Cardiac muscle cell (in vitro differentiated cells and primary cell): ENCODE measurements at regions not wholly inside any gene's neighbourhood (a gene's known extent, or its start where the extent isn't known, plus 50 kb on each side); places are given as distances from the start of the nearest gene placed in this dataset.
A peak's percentile ranks its signal among the peaks of the same experiment; 100 is the strongest.

ENCODE experiments used
- DNase-seq, 2 donors: peaks; one replicate each; pipeline versions ENCODE4 v3.0.0 to v3.0.0-alpha.2; 2010 to 2017; ENCODE audit warnings: low read depth in 1 of 2, low spot score in 1 of 2
- H3K27ac ChIP-seq: fragments of 200-600 bp; sonication (generic); 2 replicates; pipeline ENCODE4 v1.5.1; 2016
- H3K27me3 ChIP-seq: fragments of 200-600 bp; sonication (generic); 2 replicates; pipeline ENCODE4 v1.6.0; 2016; ENCODE audit warnings: control low read depth
- H3K36me3 ChIP-seq: fragments of 200-600 bp; sonication (generic); 2 replicates; pipeline ENCODE4 v1.5.1; 2016; ENCODE audit warnings: control low read depth
- H3K4me1 ChIP-seq: fragments of 200-600 bp; sonication (generic); 2 replicates; pipeline ENCODE4 v1.8.1; 2017; ENCODE audit warnings: low read depth, mild to moderate bottlenecking, mixed run types
- H3K4me3 ChIP-seq: fragments of 200-600 bp; sonication (generic); 2 replicates; pipeline ENCODE4 v1.5.1; 2016; ENCODE audit warnings: mild to moderate bottlenecking
- H3K9me3 ChIP-seq: fragments of 200-600 bp; sonication (generic); 2 replicates; pipeline ENCODE4 v1.5.1; 2017; ENCODE audit warnings: low read depth, mild to moderate bottlenecking, control low read depth
- TF ChIP-seq, protein P1 (sequence below): IDR thresholded peaks from 2 replicates; pipeline ENCODE4 v1.5.1; 2012; ENCODE audit warnings: low read depth, mild to moderate bottlenecking, low read length

GRCh38 chrX:150239946-150240642 is 123.0 kb upstream of the MAMLD1 start:
- Histone ChIP-seq H3K9me3 (no peaks in the 10 kb centered on the region), H3K4me1 (no peaks in the 10 kb centered on the region), H3K27me3 (no peaks in the 10 kb centered on the region), H3K36me3 (no peaks in the 10 kb centered on the region), H3K4me3 (no peak overlapping the region), H3K27ac (no peak overlapping the region)
- DNase-seq = no peak
- TF ChIP-seq, protein P1, sequence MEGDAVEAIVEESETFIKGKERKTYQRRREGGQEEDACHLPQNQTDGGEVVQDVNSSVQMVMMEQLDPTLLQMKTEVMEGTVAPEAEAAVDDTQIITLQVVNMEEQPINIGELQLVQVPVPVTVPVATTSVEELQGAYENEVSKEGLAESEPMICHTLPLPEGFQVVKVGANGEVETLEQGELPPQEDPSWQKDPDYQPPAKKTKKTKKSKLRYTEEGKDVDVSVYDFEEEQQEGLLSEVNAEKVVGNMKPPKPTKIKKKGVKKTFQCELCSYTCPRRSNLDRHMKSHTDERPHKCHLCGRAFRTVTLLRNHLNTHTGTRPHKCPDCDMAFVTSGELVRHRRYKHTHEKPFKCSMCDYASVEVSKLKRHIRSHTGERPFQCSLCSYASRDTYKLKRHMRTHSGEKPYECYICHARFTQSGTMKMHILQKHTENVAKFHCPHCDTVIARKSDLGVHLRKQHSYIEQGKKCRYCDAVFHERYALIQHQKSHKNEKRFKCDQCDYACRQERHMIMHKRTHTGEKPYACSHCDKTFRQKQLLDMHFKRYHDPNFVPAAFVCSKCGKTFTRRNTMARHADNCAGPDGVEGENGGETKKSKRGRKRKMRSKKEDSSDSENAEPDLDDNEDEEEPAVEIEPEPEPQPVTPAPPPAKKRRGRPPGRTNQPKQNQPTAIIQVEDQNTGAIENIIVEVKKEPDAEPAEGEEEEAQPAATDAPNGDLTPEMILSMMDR = no peak

DNA sequence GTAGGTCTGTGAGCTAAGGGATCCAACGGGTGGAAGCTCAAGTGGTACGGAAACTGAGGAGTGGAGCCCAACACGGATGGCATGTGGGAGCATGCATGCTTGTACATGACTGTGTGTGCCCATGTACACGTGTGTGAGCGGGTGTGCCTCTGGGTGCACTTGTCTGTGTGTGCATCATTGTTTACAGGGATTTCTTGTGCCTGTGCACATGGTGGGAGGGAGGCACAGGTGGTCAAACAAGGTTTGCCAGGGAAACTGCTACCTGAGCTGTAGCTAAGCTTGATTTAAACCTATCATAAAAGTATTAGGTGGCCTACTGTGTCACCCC is 122.5 kb upstream of the MAMLD1 start:
- no peaks in the 10 kb centered on the region for H3K4me1 ChIP-seq
- TF ChIP-seq, protein P1 = no peak
- no peaks in the 10 kb centered on the region for H3K27me3 ChIP-seq
- H3K27ac ChIP-seq = no peak overlapping the region
- H3K9me3 ChIP-seq = no peaks in the 10 kb centered on the region
- no peak for DNase-seq
- no peak overlapping the region for H3K4me3 ChIP-seq
- H3K36me3 ChIP-seq = no peaks in the 10 kb centered on the region

DNA sequence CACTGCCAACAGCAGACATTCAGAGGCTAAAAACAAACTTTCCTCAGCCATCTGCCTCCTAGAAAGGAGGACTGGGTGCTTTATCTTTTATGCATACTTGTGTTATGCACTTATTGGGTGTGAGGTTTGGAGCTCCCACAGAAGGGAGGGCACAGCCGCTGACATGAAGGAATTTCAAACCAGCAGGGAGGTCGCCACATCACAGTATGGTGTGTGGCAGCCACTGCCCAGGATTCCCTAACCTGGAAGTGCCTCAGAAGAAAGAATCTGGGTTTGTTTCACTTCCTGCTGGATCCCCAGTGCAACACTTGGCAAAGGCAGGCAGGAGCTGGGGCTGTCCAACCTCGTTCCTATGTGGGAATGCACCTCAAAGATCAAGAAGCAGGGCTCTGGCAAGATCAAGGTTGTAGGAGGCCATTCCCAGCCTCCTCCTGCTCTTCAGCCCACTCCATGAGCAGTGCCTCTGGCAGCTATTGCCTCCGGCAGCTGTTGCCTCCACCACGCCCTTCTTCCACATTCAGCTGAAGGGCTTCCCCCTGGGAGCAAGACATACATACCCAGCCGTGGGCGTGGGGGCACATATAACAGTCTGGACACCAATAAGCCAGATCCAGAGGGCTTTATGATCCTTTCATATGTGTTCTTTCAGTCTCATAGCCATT is 109.0 kb upstream of the MAMLD1 start:
- no peaks in the 10 kb centered on the region for H3K4me1 ChIP-seq
- H3K27me3 ChIP-seq = no peaks in the 10 kb centered on the region
- no peaks in the 10 kb centered on the region for H3K9me3 ChIP-seq
- DNase-seq = peak in 1 of 2 donors; percentile 12
- H3K36me3 ChIP-seq = no peaks in the 10 kb centered on the region
- no peak overlapping the region for H3K4me3 ChIP-seq
- H3K27ac ChIP-seq = no peak overlapping the region
- TF ChIP-seq, protein P1 = no peak

DNA sequence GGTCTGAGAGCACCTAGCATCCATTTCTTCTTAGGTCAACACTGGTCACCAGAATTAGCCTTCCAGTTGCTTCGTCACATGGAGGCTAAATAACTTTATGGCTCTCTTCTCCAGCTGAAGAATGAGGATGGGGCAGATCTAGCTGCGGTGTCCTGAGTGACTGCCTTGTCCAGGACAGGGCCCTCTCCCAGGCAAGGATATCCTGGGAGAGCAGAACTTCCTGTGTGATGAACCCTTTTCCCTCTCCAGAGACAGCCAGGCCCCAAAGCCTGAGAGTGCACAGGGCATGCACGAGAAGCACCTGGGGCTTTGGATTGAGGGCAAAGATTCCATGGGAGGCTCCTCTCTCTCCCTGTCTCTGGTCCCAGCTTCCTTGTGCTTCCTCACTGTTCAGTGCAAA is 108.2 kb upstream of the MAMLD1 start:
- H3K36me3 ChIP-seq = no peaks in the 10 kb centered on the region
- H3K9me3 ChIP-seq = no peaks in the 10 kb centered on the region
- H3K4me3 ChIP-seq = no peak overlapping the region
- no peak overlapping the region for H3K27ac ChIP-seq
- DNase-seq = no peak
- TF ChIP-seq, protein P1 = no peak
- no peaks in the 10 kb centered on the region for H3K4me1 ChIP-seq
- H3K27me3 ChIP-seq = no peaks in the 10 kb centered on the region

DNA sequence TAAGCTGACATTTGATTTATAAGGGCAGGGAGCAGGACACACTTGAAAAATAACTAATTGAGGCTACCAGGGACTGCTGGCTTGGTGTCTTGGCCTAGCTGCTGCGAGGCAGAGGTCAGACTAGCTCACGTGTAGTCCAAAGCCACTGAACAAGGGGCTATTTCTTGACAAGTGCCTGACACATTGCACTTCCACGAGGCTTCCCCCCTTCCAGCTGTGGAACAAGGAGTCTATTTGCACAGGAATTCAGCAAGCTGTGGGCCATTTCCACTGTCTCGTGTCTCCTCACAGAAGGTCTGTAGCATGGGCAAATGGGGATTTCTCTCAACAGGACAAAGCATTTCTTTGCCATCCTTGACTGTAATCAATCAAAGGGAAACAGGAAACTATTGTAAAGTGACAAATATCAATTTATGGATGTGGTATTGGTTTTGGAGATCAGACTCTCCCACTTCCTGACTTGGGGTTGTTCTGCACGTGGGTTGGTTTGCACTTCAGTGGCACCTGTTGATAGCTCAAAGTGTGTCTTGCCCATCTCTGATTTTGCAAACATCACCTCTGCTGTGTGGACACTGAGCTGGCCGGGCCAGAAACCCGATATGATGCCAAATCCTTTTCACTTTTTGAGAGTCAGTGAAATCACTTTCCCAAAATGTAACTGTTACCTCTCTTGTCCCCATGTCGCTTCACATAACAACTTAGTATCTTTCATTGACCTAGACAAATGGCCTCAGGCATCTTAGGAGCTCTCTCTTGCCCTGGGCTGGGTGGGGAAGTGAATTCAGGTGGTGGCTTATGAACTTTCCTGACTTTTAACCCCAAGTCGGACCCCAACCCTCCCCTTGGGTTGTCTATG is 107.4 kb upstream of the MAMLD1 start:
- no peak for DNase-seq
- Histone ChIP-seq H3K36me3 (no peaks in the 10 kb centered on the region), H3K27ac (no peak overlapping the region), H3K27me3 (no peaks in the 10 kb centered on the region), H3K4me1 (no peaks in the 10 kb centered on the region), H3K9me3 (no peaks in the 10 kb centered on the region), H3K4me3 (no peak overlapping the region)
- TF ChIP-seq, protein P1 = no peak
